ENCODE measurements at regions not wholly inside any gene's neighbourhood (a gene's known extent, or its start where the extent isn't known, plus 50 kb on each side); places are given as distances from the start of the nearest gene placed in this dataset.

DNA sequence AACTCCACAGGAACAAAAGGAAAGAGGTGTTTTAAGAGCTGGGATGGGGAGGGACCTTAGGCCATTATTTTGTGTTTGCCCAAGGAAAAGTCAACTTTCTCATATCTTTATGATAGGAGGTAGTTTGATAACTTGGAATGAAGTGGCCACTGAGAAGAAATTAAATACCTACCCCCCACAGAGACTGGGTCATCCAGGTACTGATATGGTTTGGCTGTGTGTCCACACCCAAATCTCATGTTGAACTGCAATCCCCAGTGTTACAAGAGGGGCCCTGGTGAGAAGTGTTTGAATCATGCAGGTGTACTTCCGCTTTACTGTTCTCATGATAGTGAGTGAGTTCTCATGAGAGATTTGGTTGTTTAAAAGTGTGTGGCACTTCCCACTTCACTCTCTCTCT, 477.9 kb upstream of the KIF2B start:
- no peak for TF ChIP-seq TRIM28 (IDR thresholded peaks at IDR 0.05; ENCODE audit: borderline replicate concordance, low read length)
- no peak for TF ChIP-seq ZNF701 (tag by site-specific recombination; IDR thresholded peaks at IDR 0.05)
- TF ChIP-seq SETDB1 (IDR thresholded peaks at IDR 0.05; ENCODE audit: insufficient read length, low read length) = no peak
- no peak for TF ChIP-seq ZNF561 (tag by site-specific recombination; IDR thresholded peaks at IDR 0.05; ENCODE audit: borderline replicate concordance)
- TF ChIP-seq CTCF (tag by site-specific recombination; IDR thresholded peaks at IDR 0.05) = no peak
- TF ChIP-seq ZNF707 (tag by site-specific recombination; IDR thresholded peaks at IDR 0.05) = no peak
- TF ChIP-seq ZNF610 (tag by site-specific recombination; IDR thresholded peaks at IDR 0.05; ENCODE audit: borderline replicate concordance) = no peak
- no peak for TF ChIP-seq ZNF112 (tag by site-specific recombination; IDR thresholded peaks at IDR 0.05)
- no peak for TF ChIP-seq ZBTB1 (tag by site-specific recombination; IDR thresholded peaks at IDR 0.05)
- TF ChIP-seq ZNF792 (tag by site-specific recombination; IDR thresholded peaks at IDR 0.05) = no peak
- TF ChIP-seq ZNF174 (tag by site-specific recombination; IDR thresholded peaks at IDR 0.05) = no peak
